ENCODE measurements at regions not wholly inside any gene's neighbourhood (a gene's known extent, or its start where the extent isn't known, plus 50 kb on each side); places are given as distances from the start of the nearest gene placed in this dataset.

GRCh38 chr2:20525041-20526035, 78.5 kb downstream of the RHOB start:
- TF ChIP-seq CTCF (optimal IDR thresholded peaks at IDR 0.05 in 1 of 3, IDR thresholded peaks at IDR 0.05 in 1 of 3, conservative IDR thresholded peaks at IDR 0.05 in 1 of 3; ENCODE audit: extremely low read depth in 1 of 3, insufficient read depth in 2 of 3, low read length in 3 of 3) (no peak), EZH2 (IDR thresholded peaks at IDR 0.05; ENCODE audit: low read length) (no peak)

All from keratinocyte (primary cell).